Ramos (cell line): ENCODE measurements at regions not wholly inside any gene's neighbourhood (a gene's known extent, or its start where the extent isn't known, plus 50 kb on each side); places are given as distances from the start of the nearest gene placed in this dataset.

ENCODE experiments used
- in situ Hi-C: fragments of 300-500 bp; cut with MboI; formaldehyde crosslinking; loops from one replicate; pipeline ENCODE4 v1.14.3; 2022; ENCODE audit warnings: low sequenced_read_pairs; ENCODE audit not compliant: unreplicated experiment

- in situ Hi-C loops, result no loop called here
Observed at GRCh38 chr13:106756446-106756845, 188.5 kb upstream of the ARGLU1 start.

- in situ Hi-C loops, result no loop called here
Observed at GRCh38 chr13:106755542-106755941, 187.6 kb upstream of the ARGLU1 start.

- in situ Hi-C loops, result no loop called here
Observed at GRCh38 chr13:106753251-106753650, 185.3 kb upstream of the ARGLU1 start.

- in situ Hi-C loops, result no loop called here
Observed at GRCh38 chr13:106752584-106753170, 184.7 kb upstream of the ARGLU1 start.

GRCh38 chr13:106748785-106749184 is 180.8 kb upstream of the ARGLU1 start:
- in situ Hi-C loops, result no loop called here

- in situ Hi-C loops, result no loop called here
Observed at GRCh38 chr13:106744516-106744915, 176.6 kb upstream of the ARGLU1 start.

GRCh38 chr13:106738186-106738678 is 170.3 kb upstream of the ARGLU1 start:
- in situ Hi-C loops, result no loop called here

- in situ Hi-C loops, result no loop called here
Observed at GRCh38 chr13:106736941-106737340, 169.0 kb upstream of the ARGLU1 start.

- in situ Hi-C loops, result no loop called here
Observed at GRCh38 chr13:106734198-106734597, 166.3 kb upstream of the ARGLU1 start.

GRCh38 chr13:106723036-106723435 is 155.1 kb upstream of the ARGLU1 start:
- in situ Hi-C loops, result no loop called here

- in situ Hi-C loops, result no loop called here
Observed at GRCh38 chr13:106722620-106723019, 154.7 kb upstream of the ARGLU1 start.

- in situ Hi-C loops, result no loop called here
Observed at GRCh38 chr13:106721599-106721998, 153.7 kb upstream of the ARGLU1 start.

- in situ Hi-C loops, result no loop called here
Observed at GRCh38 chr13:106714271-106714982, 146.5 kb upstream of the ARGLU1 start.

- in situ Hi-C loops, result no loop called here
Observed at GRCh38 chr13:106712381-106712780, 144.4 kb upstream of the ARGLU1 start.

- in situ Hi-C loops, result no loop called here
Observed at GRCh38 chr13:106710266-106710665, 142.3 kb upstream of the ARGLU1 start.

- in situ Hi-C loops, result no loop called here
Observed at GRCh38 chr13:106709522-106709921, 141.6 kb upstream of the ARGLU1 start.

GRCh38 chr13:106702505-106702904 is 134.6 kb upstream of the ARGLU1 start:
- in situ Hi-C loops, result no loop called here

- in situ Hi-C loops, result no loop called here
Observed at GRCh38 chr13:106701771-106702341, 133.9 kb upstream of the ARGLU1 start.

GRCh38 chr13:106700439-106700838 is 132.5 kb upstream of the ARGLU1 start:
- in situ Hi-C loops, result no loop called here

GRCh38 chr13:106700007-106700406 is 132.1 kb upstream of the ARGLU1 start:
- in situ Hi-C loops, result no loop called here

GRCh38 chr13:106699311-106699710 is 131.4 kb upstream of the ARGLU1 start:
- in situ Hi-C loops, result no loop called here

GRCh38 chr13:106696719-106697118 is 128.8 kb upstream of the ARGLU1 start:
- in situ Hi-C loops, result no loop called here
